Prostate gland (tissue), 2 donors: ENCODE measurements at regions not wholly inside any gene's neighbourhood (a gene's known extent, or its start where the extent isn't known, plus 50 kb on each side); places are given as distances from the start of the nearest gene placed in this dataset.

Experiments
- DNase-seq: peaks from one replicate; pipeline ENCODE4 v3.0.0-alpha.2; 2019; ENCODE audit warnings: low spot score
- H3K27ac ChIP-seq, 2 donors: fragments of 200-600 bp; sonication (generic); 2 replicates each; pipeline ENCODE4 v1.5.1; 2017 to 2019
- H3K27me3 ChIP-seq: fragments of 200-600 bp; sonication (generic); replicated peaks from 2 replicates; pipeline ENCODE4 v1.5.1; 2019; ENCODE audit not compliant: insufficient read depth
- H3K36me3 ChIP-seq, 2 donors: fragments of 200-600 bp; sonication (generic); 1 replicate in 1 of 2; 2 replicates in 1 of 2; pipeline versions ENCODE4 v1.5.1 to v1.8.1; 2017 to 2019
- H3K4me1 ChIP-seq: fragments of 200-600 bp; sonication (generic); replicated peaks from 2 replicates; pipeline ENCODE4 v1.5.1; 2019
- H3K4me3 ChIP-seq, 2 donors: fragments of 200-600 bp; sonication (generic); 2 replicates each; pipeline ENCODE4 v1.5.1; 2017 to 2019
- H3K9me3 ChIP-seq: fragments of 200-600 bp; sonication (generic); 2 replicates; pipeline ENCODE4 v1.5.1; 2017
- CTCF ChIP-seq, 4 experiments: fragments of 200-600 bp in 2 of 4; fragments of 450-650 bp in 2 of 4; sonication (generic) in 2 of 4; IDR thresholded peaks; 1 replicate in 3 of 4; 2 replicates in 1 of 4; pipeline ENCODE4 v1.5.1; 2016 to 2019; ENCODE audit warnings: antibody characterized with exemption in 4 of 4, mild to moderate bottlenecking in 2 of 4, moderate library complexity in 2 of 4
- POLR2A ChIP-seq: fragments of 450-650 bp; IDR thresholded peaks from one replicate; pipeline ENCODE4 v1.6.1; 2016; ENCODE audit warnings: antibody characterized with exemption, mild to moderate bottlenecking
- POLR2AphosphoS5 ChIP-seq: sonication (generic); formaldehyde crosslinking; IDR thresholded peaks from one replicate; pipeline ENCODE4 v1.6.1; 2017; ENCODE audit warnings: antibody characterized with exemption
- WGBS: methylation state at CpG from one replicate; pipeline ENCODE4 v1.1.5; 2018; 5-methylcytosine and 5-hydroxymethylcytosine counted together
- intact Hi-C: fragments of 100-400 bp; cut with DNase I; formaldehyde crosslinking; loops from one replicate; pipeline ENCODE4 v1.14.2; 2022

- no peak overlapping the region for H3K4me3 ChIP-seq
- no peak for TF ChIP-seq CTCF (IDR thresholded peaks at IDR 0.05)
- no peak for TF ChIP-seq POLR2A
- no peak for TF ChIP-seq POLR2AphosphoS5
- H3K27me3 ChIP-seq = no peaks in the 10 kb centered on the region
- no peaks in the 10 kb centered on the region for H3K4me1 ChIP-seq
- no peak overlapping the region for H3K27ac ChIP-seq
- 38% methylated on average over 3 of the region's 3 CpGs for WGBS
- peak; percentile 5 for DNase-seq
- no peaks in the 10 kb centered on the region for H3K36me3 ChIP-seq
- no peaks in the 10 kb centered on the region for H3K9me3 ChIP-seq
- intact Hi-C loops = no loop called here
Measured at GRCh38 chr9:25613709-25614108, 64.5 kb downstream of the TUSC1 start.

GRCh38 chr9:25603106-25603505 lies 75.1 kb downstream of the TUSC1 start:
- Histone ChIP-seq H3K27ac (no peak overlapping the region), H3K4me1 (no peaks in the 10 kb centered on the region), H3K4me3 (no peak overlapping the region), H3K36me3 (no peaks in the 10 kb centered on the region), H3K27me3 (no peaks in the 10 kb centered on the region), H3K9me3 (no peaks in the 10 kb centered on the region)
- intact Hi-C loops = no loop called here
- DNase-seq = no peak
- no peak for TF ChIP-seq CTCF (IDR thresholded peaks at IDR 0.05)
- TF ChIP-seq POLR2AphosphoS5 = no peak
- TF ChIP-seq POLR2A = no peak

GRCh38 chr9:25602400-25603044 lies 75.7 kb downstream of the TUSC1 start:
- Histone ChIP-seq H3K36me3 (no peaks in the 10 kb centered on the region), H3K27me3 (no peaks in the 10 kb centered on the region), H3K4me3 (no peak overlapping the region), H3K27ac (no peak overlapping the region), H3K9me3 (no peaks in the 10 kb centered on the region), H3K4me1 (no peaks in the 10 kb centered on the region)
- 45% methylated on average over 6 of the region's 6 CpGs for WGBS
- no peak for TF ChIP-seq POLR2A
- TF ChIP-seq POLR2AphosphoS5 = peak; percentile 24
- peak; percentile 8 for DNase-seq
- intact Hi-C loops = no loop called here

GRCh38 chr9:25600501-25600900 lies 77.7 kb downstream of the TUSC1 start:
- Histone ChIP-seq H3K27ac (no peak overlapping the region), H3K4me1 (no peaks in the 10 kb centered on the region), H3K4me3 (no peak overlapping the region), H3K27me3 (no peaks in the 10 kb centered on the region), H3K36me3 (no peaks in the 10 kb centered on the region), H3K9me3 (no peaks in the 10 kb centered on the region)
- TF ChIP-seq POLR2A = no peak
- no peak for DNase-seq
- WGBS = 89% methylated on average over 1 of the region's 1 CpG
- intact Hi-C loops = no loop called here

GRCh38 chr9:25584611-25585010 lies 93.6 kb downstream of the TUSC1 start:
- H3K36me3 ChIP-seq = no peaks in the 10 kb centered on the region
- H3K4me3 ChIP-seq = no peak overlapping the region
- TF ChIP-seq POLR2AphosphoS5 = no peak
- no peak for TF ChIP-seq POLR2A
- no peak for TF ChIP-seq CTCF (IDR thresholded peaks at IDR 0.05)
- intact Hi-C loops = no loop called here
- H3K4me1 ChIP-seq = no peaks in the 10 kb centered on the region
- WGBS = 89% methylated on average over 2 of the region's 2 CpGs
- no peaks in the 10 kb centered on the region for H3K9me3 ChIP-seq
- H3K27me3 ChIP-seq = no peaks in the 10 kb centered on the region
- DNase-seq = no peak
- H3K27ac ChIP-seq = no peak overlapping the region

GRCh38 chr9:25573281-25573680 lies 105.0 kb downstream of the TUSC1 start:
- H3K4me3 ChIP-seq = no peak overlapping the region
- TF ChIP-seq POLR2AphosphoS5 (no peak), POLR2A (no peak), CTCF (IDR thresholded peaks at IDR 0.05) (no peak)
- intact Hi-C loops = no loop called here
- no peaks in the 10 kb centered on the region for H3K36me3 ChIP-seq
- H3K27me3 ChIP-seq = no peaks in the 10 kb centered on the region
- H3K9me3 ChIP-seq = no peaks in the 10 kb centered on the region
- 40% methylated on average over 5 of the region's 5 CpGs for WGBS
- no peaks in the 10 kb centered on the region for H3K4me1 ChIP-seq
- H3K27ac ChIP-seq = no peak overlapping the region
- DNase-seq = no peak
